GM20431 (cell line): ENCODE measurements at regions not wholly inside any gene's neighbourhood (a gene's known extent, or its start where the extent isn't known, plus 50 kb on each side); places are given as distances from the start of the nearest gene placed in this dataset.

Experiments used
- in situ Hi-C: fragments of 300-500 bp; cut with MseI, MboI; formaldehyde crosslinking; loops from one replicate; pipeline ENCODE4 v1.15.0; 2020; ENCODE audit warnings: low sequenced_read_pairs; ENCODE audit not compliant: unreplicated experiment

- in situ Hi-C loops = no loop called here
Measured at GRCh38 chr1:117795190-117795589, 134.2 kb downstream of the GDAP2 start.

GRCh38 chr1:117795792-117796191, 133.6 kb downstream of the GDAP2 start:
- in situ Hi-C loops = no loop called here

DNA sequence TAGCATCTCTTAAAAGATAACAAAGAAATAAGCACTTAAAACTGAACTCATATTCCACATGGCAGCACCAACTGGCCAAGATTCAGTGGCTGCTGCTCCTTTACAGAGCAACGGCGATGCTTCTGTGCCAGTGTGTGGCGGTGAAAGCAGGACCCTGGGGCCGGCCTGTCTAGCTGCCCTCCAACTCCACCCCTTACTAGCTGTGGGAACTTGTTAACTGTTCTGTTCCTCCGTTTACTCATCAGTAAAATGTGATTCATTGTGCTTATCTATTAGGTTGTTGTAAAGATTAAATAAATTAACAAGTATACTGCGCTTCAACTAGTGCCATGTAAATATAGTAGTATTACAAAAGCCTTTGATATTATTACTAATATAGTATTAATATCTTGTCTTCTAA, 133.2 kb downstream of the GDAP2 start:
- in situ Hi-C loops = no loop called here

- in situ Hi-C loops = no loop called here
Measured at GRCh38 chr1:117798550-117798949, 130.9 kb downstream of the GDAP2 start.

GRCh38 chr1:117802531-117803257, 126.7 kb downstream of the GDAP2 start:
- in situ Hi-C loops = no loop called here

GRCh38 chr1:117803318-117803717, 126.1 kb downstream of the GDAP2 start:
- in situ Hi-C loops = no loop called here

DNA sequence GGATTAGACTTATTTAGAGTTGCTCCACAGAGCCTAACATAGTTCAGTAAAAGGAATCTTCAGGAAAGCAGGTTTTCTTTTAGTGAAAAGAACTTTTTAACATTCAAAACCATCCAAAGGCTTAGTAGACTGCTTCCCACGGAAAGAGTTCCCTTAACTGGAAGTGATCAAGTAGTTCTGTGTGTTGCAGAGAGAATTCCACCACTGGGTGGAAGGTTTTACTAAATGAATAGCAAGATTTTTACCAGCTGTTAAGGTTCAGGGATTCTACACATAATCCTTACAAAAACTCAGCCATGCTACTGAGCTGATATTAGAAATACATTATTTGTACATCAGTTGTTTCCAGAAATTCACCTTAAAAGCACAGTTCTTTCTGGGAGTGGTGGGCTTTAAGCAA, 119.7 kb downstream of the GDAP2 start:
- in situ Hi-C loops = no loop called here

- in situ Hi-C loops = no loop called here
Measured at GRCh38 chr1:117810553-117810952, 118.9 kb downstream of the GDAP2 start.

GRCh38 chr1:117812869-117813511, 116.4 kb downstream of the GDAP2 start:
- in situ Hi-C loops = no loop called here
